Thymus (tissue), 11 donors: ENCODE measurements at regions not wholly inside any gene's neighbourhood (a gene's known extent, or its start where the extent isn't known, plus 50 kb on each side); places are given as distances from the start of the nearest gene placed in this dataset.
"Not testable (repeated sequence)": the region's sequence is repeated elsewhere in the genome, so short reads cannot be mapped to it uniquely, and the experiment has no call there.

Experiments
- DNase-seq, 9 donors: peaks; one replicate each; pipeline ENCODE4 v3.0.0-alpha.2; 2013; ENCODE audit warnings: low spot score in 9 of 9, low read depth in 6 of 9, missing footprints in 1 of 9
- H3K27ac ChIP-seq, 2 donors: one replicate each; pipeline ENCODE4 v1.5.1; 2013; ENCODE audit warnings: control low read depth in 1 of 2, low read depth in 1 of 2, low read length in 1 of 2, mild to moderate bottlenecking in 1 of 2, moderate library complexity in 1 of 2
- H3K27me3 ChIP-seq, 2 donors: one replicate each; pipeline ENCODE4 v1.5.1; 2013; ENCODE audit warnings: low read length in 1 of 2; ENCODE audit not compliant: control insufficient read depth in 2 of 2, insufficient read depth in 1 of 2
- H3K36me3 ChIP-seq, 2 donors: one replicate each; pipeline ENCODE4 v1.5.1; 2013; ENCODE audit warnings: low read length in 1 of 2, mild to moderate bottlenecking in 1 of 2, moderate library complexity in 1 of 2; ENCODE audit not compliant: control insufficient read depth in 2 of 2, insufficient read depth in 2 of 2
- H3K4me1 ChIP-seq, 2 donors: one replicate each; pipeline ENCODE4 v1.5.1; 2013; ENCODE audit warnings: low read length in 2 of 2; ENCODE audit not compliant: control insufficient read depth in 2 of 2, insufficient read depth in 2 of 2
- H3K4me3 ChIP-seq, 2 donors: one replicate each; pipeline ENCODE4 v1.5.1; 2013; ENCODE audit warnings: low read length in 2 of 2, control low read depth in 1 of 2, mild to moderate bottlenecking in 1 of 2
- H3K9me3 ChIP-seq, 2 donors: one replicate each; pipeline ENCODE4 v1.5.1; 2013; ENCODE audit warnings: low read length in 1 of 2, mild to moderate bottlenecking in 1 of 2; ENCODE audit not compliant: control insufficient read depth in 2 of 2, insufficient read depth in 1 of 2
- WGBS: extraction: QIAGEN DNeasy Blood & Tissue Kit; methylation state at CpG from one replicate; pipeline ENCODE4 v1.1.7; 2013; 5-methylcytosine and 5-hydroxymethylcytosine counted together
- donor health status: healthy.

DNA sequence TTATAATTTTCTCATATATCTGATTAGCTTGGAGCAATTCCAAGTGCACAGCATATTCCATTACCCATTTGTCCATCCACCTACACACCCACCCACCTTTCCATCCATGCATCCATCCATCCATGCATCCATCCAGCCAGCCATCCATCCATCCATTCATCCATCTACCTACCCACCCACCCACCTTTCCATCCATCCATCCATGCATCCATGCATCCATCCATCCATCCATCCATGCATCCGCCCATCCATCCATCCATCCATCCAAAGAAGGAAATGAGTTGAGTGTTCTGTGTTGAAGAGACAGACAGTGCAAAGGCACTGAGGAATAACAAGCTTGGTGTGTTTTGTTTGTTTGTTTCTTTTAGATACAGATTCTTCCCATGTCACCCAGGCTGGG lies 78.7 kb upstream of the FAM20A start:
- no peaks in the 10 kb centered on the region for H3K9me3 ChIP-seq
- H3K4me1 ChIP-seq: no peaks in the 10 kb centered on the region
- no peak overlapping the region for H3K4me3 ChIP-seq
- DNase-seq: no peak
- no peaks in the 10 kb centered on the region for H3K36me3 ChIP-seq
- WGBS: 94% methylated on average over 1 of the region's 1 CpG
- no peak overlapping the region for H3K27ac ChIP-seq
- no peaks in the 10 kb centered on the region for H3K27me3 ChIP-seq

DNA sequence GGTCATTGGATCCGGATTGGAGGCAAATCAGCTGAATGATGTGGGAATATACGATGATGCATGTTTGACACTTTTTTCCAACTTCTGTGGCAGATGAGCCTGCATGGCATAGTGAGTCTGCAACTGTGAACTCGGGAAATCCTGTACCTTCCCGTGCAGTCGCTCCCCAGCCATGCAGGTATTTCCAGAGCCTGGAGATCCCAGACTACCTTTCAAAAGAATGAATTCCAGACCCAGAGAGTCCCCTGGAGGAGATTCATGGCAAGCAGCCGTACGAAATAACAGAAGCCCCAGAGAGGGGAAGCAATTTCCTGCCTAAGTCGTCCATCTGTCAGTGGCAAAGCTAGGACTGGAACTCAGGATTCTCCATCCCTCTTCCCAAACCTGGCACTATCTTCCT lies 75.7 kb upstream of the FAM20A start:
- H3K4me1 ChIP-seq: no peaks in the 10 kb centered on the region
- H3K4me3 ChIP-seq: no peak overlapping the region
- 92% methylated on average over 8 of the region's 8 CpGs for WGBS
- H3K27me3 ChIP-seq: no peaks in the 10 kb centered on the region
- no peaks in the 10 kb centered on the region for H3K9me3 ChIP-seq
- no peaks in the 10 kb centered on the region for H3K36me3 ChIP-seq
- no peak overlapping the region for H3K27ac ChIP-seq
- DNase-seq: no peak

- Histone ChIP-seq H3K27me3 (no peaks in the 10 kb centered on the region), H3K4me1 (no peaks in the 10 kb centered on the region), H3K4me3 (no peak overlapping the region), H3K36me3 (no peaks in the 10 kb centered on the region), H3K27ac (no peak overlapping the region), H3K9me3 (no peaks in the 10 kb centered on the region)
- WGBS: 68% methylated on average over 5 of the region's 5 CpGs
- DNase-seq: no peak
Measured at GRCh38 chr17:68675723-68676122, 74.6 kb upstream of the FAM20A start.

- H3K27me3 ChIP-seq: no peaks in the 10 kb centered on the region
- no peak overlapping the region for H3K27ac ChIP-seq
- WGBS: 94% methylated on average over 14 of the region's 14 CpGs
- DNase-seq: no peak
- no peaks in the 10 kb centered on the region for H3K4me1 ChIP-seq
- no peaks in the 10 kb centered on the region for H3K9me3 ChIP-seq
- H3K4me3 ChIP-seq: no peak overlapping the region
- H3K36me3 ChIP-seq: no peaks in the 10 kb centered on the region
Measured at GRCh38 chr17:68674029-68674925, 73.1 kb upstream of the FAM20A start.

- Histone ChIP-seq H3K27ac (no peak overlapping the region), H3K36me3 (no peaks in the 10 kb centered on the region), H3K9me3 (no peaks in the 10 kb centered on the region), H3K27me3 (no peaks in the 10 kb centered on the region), H3K4me1 (no peaks in the 10 kb centered on the region), H3K4me3 (no peak overlapping the region)
- 86% methylated on average over 7 of the region's 7 CpGs for WGBS
- DNase-seq: no peak
Measured at GRCh38 chr17:68670967-68671693, 70.0 kb upstream of the FAM20A start.

GRCh38 chr17:68666438-68666837 lies 65.3 kb upstream of the FAM20A start:
- H3K4me1 ChIP-seq, H3K27ac ChIP-seq, H3K9me3 ChIP-seq, DNase-seq, H3K36me3 ChIP-seq, H3K27me3 ChIP-seq, H3K4me3 ChIP-seq: not testable (repeated sequence)
- WGBS: 71% methylated on average over 5 of the region's 5 CpGs

GRCh38 chr17:68665373-68665772 lies 64.2 kb upstream of the FAM20A start:
- Histone ChIP-seq H3K27me3 (no peaks in the 10 kb centered on the region), H3K4me3 (no peak overlapping the region), H3K36me3 (no peaks in the 10 kb centered on the region), H3K4me1 (no peaks in the 10 kb centered on the region), H3K9me3 (no peaks in the 10 kb centered on the region), H3K27ac (no peak overlapping the region)
- DNase-seq: no peak
- 96% methylated on average over 1 of the region's 1 CpG for WGBS

- H3K4me3 ChIP-seq: no peak overlapping the region
- H3K27ac ChIP-seq: no peak overlapping the region
- no peak for DNase-seq
- no peaks in the 10 kb centered on the region for H3K36me3 ChIP-seq
- H3K9me3 ChIP-seq: no peaks in the 10 kb centered on the region
- no peaks in the 10 kb centered on the region for H3K27me3 ChIP-seq
- no peaks in the 10 kb centered on the region for H3K4me1 ChIP-seq
- WGBS: 96% methylated on average over 2 of the region's 2 CpGs
Measured at GRCh38 chr17:68662479-68662878, 61.3 kb upstream of the FAM20A start.

DNA sequence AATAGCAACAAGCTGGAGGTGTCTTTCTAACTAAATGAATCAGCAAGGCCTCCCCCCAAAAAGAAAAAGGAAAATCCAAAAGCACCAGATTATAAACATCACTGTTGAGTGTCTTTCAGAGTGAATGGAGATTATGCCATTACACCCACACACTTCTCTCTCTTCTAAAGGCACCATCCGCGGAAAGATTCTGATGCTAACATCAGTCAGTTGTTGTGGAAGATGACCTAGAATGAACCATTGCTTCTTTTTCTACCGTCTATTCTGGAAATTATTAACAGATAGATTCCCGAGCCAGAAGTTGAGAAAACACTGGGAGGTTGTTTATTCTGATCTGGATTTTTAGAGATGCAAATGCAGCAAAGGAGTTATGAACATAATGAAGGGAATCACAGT lies 60.9 kb upstream of the FAM20A start:
- Histone ChIP-seq H3K36me3 (no peaks in the 10 kb centered on the region), H3K4me1 (no peaks in the 10 kb centered on the region), H3K4me3 (no peak overlapping the region), H3K27me3 (no peaks in the 10 kb centered on the region), H3K9me3 (no peaks in the 10 kb centered on the region), H3K27ac (no peak overlapping the region)
- DNase-seq: no peak
- 91% methylated on average over 4 of the region's 4 CpGs for WGBS
